HG02642 (cell line): ENCODE measurements at regions not wholly inside any gene's neighbourhood (a gene's known extent, or its start where the extent isn't known, plus 50 kb on each side); places are given as distances from the start of the nearest gene placed in this dataset.

Experiments used
- ATAC-seq: cut with Tn5 transposase; IDR thresholded peaks from one replicate; pipeline ENCODE4 v1.9.1; 2021; ENCODE audit warnings: mild to moderate bottlenecking; ENCODE audit not compliant: unreplicated experiment, poor library complexity

DNA sequence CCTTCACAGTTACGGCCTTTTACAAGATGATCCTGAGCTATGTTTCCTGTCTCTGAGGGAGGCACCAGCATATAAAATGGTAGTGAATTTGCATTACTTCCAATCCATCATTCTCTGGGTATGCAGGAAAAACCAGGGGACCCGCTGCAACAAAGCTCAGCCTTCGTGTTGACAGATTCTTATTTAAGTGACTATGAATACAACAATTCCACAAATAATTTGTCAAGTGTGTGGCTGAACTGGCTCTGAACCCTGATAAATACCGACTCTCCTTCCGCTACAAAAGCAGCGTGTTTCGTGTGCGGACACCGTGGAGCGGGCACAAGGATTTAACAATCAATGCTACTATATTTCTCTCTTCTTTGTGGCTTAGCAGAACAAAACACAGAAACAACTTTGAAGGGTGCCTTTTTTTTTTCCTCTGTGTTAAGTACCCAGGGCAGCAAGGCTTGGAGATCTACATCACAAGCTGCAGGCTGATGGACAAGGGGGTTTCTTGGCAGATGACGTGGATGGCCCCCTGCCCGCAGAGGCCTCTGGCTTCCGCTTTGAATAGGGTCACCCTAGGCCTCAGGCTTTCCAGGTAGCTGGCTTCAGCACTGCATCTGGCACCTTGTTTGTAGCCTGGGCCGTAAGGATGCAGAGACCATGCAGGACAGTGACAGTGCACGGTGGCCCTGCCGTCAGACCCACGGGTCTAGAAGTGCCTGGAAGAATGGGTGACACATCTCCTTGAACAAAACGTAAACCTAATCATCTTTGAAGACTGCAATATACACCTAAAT, 280.5 kb upstream of the TSHZ3 start:
- no peak for ATAC-seq

DNA sequence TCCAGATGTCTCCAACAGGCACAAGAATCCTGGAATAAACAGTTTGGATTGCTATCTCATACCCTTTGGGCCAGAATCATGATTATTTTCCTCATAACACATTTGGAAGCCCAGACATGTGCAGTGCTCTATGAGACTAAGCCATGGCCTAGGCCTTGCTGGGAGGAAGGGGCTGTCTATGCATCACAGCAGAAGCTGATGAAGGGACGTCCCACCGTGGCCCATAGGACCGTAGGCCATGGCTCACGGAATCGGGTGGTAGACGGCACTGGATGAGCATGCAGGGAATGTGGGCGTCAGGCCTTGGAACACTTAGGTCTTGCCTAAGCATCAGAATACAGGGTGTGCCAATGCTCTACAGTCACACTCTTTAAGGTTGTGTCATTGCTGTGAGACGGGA, 283.8 kb upstream of the TSHZ3 start:
- ATAC-seq = no peak

DNA sequence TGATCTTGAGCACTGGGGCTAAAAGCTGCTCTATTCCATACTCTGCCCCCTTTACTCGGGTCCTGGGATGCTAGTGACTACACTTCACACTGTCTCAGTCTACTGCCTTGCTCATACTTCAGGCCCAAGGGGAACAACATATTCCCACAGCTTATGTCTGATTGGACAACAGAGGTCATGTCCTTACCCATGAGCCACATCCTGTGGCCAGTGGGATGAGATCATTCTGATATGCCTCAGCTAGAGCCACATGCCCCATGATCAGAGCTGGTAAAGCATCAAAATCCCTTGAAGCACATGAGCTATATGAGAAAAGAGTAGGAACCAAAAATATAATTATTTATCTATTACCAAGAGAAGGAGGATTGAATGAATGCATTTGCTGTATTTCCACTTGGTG, 290.1 kb upstream of the TSHZ3 start:
- no peak for ATAC-seq

DNA sequence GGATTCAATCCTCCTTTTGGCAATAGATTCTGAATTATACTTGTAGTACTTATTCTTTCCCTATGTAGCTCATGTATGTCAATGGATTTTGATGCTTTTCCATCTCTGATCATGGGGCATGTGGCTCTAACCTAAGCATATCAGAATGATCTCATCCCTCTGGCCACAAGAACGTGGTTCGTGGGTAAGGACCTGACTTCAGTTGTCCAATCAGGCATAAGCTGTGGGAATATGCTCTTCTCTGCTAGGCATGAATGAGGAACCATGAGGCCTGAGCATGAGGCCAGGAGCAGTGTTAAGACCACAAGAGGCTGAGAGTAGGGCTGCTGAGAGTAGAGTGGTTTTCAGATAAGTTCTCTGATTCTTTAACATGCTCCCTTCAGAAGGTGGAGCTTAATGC, 292.4 kb upstream of the TSHZ3 start:
- ATAC-seq = no peak

DNA sequence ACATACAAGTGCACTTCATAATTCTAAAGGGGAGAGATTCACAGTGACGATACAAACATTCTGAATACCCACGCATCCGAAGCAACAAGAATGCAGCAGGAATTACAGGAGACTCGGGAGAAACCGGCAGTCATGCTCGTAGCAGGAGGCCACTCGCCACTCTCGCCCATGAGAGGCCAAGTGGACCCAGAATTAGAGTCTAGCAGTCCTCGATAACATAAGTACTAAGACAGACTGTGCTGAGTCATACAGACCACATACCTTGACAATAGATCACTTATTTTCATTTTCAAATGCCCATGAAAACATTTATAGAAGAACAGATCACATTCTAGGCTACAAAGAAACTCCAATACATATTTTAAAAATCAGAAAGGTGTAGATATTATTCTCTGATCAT, 299.1 kb upstream of the TSHZ3 start:
- ATAC-seq = no peak

DNA sequence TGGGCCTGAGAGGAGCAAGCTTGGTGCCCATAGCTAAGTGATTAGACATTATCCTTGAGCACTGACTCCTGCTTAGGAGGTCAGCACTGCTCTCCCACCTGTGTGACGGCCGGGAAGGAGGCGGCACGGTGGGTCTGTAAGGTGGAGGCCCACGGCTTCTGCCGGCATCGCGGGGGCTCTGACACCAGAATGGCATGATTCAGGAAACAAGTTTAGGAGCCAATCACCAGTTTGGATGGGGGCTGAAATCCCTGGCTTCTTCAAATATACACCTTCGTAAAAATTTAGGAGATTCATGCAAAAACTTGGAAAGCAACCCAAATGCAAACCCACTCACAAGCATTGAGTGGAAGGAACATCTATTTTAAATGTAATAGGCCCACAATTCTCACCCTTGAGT, 307.3 kb upstream of the TSHZ3 start:
- no peak for ATAC-seq

DNA sequence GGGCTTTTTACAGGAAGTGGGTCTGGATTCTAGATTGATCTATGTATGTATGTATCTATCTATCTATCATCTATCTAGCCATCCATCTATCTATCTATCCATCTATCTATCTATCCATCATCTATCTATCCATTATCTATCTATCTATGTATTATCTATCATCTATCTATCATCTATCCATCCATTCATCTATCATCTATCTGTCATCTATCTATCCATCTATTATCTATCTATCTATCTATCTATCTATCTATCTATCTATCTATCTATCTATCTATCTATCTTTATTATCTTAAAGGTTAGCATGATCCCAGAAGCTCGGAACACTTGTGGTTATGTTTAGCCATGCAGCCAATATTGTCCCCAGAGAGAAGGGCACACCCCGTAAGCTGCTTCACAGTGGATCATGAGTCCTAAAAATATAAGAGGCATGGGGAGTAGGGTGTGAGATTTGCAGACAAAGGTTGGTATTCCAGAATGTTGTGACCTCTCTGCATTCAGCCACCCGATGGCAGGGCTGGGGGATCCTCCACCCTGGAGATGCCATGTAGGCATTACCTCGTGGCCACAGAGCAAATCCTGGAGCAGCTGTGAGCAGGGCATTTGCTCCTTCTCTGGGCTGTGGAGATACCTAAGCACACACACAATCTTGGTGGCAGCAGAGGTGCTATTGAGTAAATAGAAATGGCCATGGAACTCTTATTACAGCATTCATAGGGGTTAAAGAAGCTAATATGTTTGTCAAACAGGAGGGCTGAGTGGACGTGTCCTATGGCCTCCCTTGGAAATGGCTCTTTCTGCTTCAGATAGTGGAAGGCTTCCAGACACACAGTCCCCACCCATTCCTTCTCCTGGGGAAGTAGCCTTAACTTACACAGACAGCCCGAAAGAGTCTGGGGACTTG, 310.0 kb upstream of the TSHZ3 start:
- no peak for ATAC-seq

DNA sequence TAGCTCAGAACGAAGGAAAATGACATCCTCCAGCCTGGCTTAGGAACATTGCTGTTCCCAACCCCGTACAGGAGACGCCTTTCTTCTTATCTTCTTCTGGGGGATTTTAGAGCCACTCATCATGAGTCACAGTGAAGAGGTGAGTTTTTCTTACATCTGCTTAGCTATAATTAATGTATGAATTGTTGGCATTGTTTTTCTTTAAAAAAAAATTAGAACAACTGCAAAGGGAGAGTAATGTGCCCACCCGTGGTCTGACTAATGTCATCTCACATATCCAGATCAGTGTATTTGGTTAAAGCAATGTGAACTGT, 310.6 kb upstream of the TSHZ3 start:
- no peak for ATAC-seq

DNA sequence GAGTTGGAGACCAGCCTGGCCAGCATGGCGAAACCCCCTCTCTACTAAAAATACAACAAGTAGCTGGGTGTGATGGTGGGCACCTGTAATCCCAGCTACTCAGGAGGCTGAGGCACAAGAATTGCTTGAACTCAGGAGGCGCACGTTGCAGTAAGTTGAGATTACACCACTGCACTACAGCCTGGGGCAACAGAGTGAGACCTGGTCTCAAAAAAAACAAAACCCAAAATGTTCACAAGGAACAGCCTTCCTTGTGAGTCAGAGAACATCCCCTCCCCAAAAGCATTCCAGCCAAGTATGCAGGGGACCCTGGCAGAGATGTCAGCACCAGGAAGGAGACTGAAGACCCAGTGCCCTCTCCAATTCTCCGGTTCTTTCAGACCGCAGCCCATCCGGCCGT, 314.9 kb upstream of the TSHZ3 start:
- no peak for ATAC-seq

DNA sequence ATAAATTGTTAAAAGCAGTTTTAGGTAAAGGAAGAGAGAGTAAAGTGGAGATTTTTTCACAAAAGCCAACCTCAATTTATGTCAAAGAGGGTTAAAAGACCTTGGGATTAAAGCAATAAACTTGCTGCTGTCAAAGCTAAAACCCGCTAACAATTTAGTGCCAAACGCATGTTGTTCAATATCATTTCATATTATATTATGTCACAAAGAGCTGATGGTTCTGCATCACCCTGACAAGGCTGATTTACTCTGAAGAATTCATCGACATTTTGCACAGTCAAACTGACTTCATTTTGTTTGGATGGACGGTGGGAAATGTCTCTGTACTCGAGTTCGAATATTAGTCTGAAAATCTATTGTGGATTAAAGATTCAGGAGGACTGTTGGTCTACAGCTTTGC, 315.8 kb upstream of the TSHZ3 start:
- no peak for ATAC-seq

DNA sequence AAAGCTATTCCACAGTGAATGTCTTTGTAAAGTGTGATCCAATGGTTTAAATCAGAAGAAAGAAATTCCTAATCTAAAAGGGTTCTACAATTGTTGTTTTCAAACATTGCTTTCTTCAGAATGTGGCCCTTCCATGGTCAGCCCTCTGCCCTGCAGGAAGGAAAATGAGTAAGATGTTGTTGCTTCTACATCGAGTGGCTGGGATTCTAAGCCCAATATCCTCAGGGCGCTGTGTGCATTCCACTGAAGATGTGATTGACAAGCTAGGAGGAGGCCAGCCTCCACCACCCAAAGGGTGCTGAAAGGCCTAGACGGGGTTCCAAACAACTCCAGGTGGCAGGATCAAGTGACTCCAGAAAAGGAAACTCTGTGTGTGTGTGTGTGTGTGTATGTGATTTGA, 316.9 kb upstream of the TSHZ3 start:
- ATAC-seq = no peak

DNA sequence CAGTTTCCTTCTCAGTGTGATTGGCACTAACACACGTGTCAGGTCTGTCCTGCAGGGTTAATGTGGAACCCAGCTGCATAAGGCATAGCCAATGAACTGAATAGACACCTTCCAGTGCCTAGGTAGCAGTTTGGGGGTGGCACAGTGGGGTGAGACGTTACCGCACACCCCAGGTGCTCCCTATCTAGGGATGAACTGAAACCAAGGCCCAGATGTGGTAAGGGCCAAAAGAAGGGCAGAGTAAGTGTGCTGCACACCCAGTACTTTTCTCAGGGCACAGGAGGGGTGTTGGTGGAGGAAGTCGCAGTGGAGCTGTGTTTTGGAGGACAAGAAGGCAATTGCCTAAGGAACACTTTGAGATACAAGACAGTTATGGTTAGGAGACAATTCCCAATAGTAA, 317.9 kb upstream of the TSHZ3 start:
- no peak for ATAC-seq

DNA sequence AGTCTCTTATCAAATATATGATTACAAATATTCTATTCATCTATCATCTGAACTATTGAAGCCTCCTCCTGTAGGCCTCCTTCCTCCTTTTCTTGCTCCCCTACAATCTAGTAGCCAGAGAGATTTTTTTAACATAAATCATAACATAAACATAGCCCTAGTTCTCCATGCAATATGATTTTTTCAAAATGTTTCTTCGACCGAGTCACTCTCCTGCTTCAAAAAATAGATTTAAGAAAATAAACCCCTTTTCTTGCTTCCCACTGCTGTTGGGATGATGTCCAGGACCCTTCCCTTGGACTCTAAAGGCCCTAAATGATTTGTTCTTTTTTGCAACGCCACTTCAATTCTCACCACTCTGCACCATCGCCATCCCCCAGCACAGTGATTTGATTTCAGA, 319.7 kb upstream of the TSHZ3 start:
- no peak for ATAC-seq

DNA sequence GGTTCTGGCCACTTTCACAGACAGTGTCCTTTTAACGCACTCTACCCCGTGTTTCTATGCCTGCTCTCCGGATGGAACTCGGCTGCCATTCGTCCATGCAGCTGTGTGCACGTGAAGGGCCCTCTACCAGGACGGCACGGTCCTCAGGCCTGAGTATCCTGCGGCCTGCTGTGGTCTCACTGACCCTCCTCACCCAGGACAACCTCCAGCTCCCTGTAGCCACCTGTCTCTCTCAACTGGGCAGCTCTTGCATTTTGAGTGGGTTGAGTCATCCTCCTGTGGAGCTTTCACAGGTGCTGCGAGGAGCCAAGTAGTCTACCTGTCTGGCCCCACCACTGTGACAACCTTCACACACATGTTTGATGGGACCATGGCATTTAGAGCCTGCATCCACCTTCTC, 321.7 kb upstream of the TSHZ3 start:
- ATAC-seq = no peak

DNA sequence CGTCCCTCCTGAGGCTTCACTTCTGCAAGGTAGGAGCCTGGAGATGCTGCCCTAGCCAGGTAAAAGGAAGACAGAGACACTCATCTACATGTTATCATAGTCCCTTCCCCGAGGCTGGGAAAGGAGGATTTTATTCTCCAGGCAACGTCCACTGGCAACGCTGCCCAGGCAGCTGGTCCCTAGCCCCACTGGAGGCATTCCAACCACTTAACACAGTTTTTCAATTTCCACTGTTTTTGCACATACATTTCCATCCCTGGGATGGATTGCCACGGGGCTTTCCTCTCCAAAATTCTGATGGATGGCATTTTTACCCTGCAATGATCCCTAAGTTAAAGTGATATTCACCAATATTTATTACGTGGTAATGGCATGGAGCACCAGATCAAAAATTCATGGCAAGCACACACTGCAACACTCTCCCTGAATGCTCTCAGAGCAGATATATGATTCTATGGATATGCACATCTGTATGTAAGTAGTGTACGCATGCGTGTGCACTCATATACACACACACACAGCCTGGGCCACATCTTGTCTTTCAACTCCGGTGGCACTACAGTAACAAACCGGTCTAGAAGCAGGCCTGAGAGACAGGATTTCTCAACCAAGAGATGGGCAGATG, 322.3 kb upstream of the TSHZ3 start:
- ATAC-seq = no peak

DNA sequence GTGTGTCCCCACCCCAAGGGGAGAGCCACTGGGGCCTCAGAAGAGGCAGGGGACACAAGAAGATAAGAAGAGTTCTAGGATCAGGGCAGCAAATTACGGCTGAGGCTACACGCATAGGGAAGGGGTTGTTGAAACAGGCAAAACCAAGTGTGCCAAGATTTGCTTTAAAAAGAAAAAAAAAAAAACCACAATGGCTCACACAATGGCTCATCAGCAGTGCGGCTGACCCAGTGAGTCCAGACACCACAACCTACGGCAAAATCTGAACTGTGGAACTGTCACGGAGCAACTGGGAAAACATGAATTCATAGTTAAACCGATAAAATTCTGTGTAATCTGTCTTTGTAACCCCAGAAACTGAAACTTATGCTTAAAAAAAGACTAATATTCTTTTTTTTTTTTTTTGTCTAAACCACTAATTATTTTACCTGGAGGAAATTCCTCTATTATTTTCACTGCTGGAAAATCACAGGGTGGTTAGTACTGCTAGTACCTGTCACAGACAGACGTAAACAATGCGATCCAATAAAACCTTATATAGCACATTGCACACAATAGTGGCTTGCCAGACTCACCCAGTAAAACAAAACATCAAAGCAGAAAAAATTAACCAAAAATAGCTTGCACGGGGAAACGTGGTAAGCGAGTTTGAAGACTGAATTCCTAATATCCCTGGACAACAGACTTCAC, 325.4 kb upstream of the TSHZ3 start:
- ATAC-seq = no peak

DNA sequence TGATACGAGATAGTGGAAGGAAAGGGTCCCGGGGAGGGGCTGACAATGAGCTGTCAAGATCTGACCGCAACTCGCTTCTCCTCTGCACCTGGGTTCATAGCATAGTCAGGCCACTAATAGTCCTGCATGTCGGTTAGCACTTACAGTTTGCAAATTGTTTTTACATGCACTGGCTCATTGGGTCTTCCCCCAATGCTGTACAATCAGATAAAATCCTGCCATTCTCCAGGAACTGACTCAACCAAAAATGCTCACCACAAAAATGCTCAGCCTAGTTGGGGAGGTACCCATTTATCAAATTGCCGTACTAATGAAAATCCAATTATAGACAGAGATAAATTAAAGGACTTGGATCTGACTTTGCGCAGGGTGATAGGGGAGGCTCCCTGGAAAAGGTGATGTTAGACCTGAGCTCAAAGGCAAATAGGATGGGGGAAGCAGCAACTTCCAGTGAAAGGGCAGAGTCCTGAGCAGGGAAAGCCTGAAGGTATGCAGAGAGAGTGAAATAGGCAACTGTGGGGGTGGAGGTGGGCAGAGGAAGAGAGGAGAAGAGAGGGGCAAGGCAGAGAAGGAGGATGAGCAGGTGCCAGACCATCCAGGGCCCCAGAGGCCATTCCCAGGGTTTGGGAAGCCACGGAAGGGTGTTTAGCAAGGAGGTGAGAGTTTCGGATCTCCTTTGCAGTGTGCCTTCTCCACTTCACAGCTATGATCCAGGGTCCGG, 326.1 kb upstream of the TSHZ3 start:
- ATAC-seq = no peak

DNA sequence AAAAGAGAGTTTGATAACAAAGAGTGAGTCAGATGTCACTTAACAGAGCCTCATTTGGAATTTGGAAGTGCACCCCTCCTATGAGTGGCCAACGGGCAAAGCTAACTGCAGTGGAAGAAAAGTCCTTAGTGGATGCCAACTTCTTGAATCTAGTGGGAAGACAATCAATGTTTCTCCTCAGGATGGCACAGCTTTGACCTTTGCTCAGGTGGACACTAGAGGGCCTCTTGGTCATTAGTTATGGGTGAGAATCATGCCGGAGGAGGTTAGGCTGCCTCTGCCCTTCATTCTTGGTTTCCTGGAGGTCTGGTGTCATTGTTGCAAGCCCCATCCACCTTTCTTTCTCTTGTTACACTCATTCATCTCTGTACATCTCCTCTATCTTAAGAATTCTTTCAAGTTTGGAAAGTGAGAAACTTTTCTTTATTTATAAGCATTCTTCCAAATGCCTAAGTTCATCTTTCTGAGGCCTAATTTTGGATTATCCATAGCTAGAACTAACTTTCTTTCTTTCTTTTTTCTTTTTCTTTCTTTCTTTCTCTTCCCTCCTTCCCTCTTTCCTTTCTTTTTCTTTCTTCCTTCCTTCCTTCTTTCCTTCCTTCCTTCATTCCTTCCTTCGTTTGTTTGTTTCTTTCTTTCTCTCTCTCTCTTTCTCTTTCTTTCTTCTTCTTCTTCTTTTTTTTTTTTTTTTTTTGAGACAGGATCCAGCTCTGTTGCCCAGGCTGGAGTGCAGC, 327.2 kb upstream of the TSHZ3 start:
- ATAC-seq = no peak

DNA sequence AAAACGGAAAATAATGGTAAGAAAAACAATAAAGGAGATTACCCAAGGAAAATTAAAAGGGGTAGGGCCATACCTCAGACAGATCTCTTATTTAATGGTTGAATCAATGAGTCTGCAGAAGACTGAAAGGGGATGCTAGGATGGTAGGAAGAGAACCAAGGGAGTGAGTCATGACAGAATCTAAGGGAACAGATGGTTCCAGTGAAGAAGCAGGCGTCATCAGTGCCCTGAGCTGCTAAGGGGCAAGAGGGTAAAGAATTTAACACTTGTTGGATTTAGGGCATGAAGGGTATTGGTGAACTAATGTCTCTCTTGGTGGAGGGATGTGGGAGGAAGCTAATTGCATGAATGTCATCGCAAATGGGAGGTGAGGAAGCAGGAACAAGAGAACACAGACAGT, 329.2 kb upstream of the TSHZ3 start:
- no peak for ATAC-seq

DNA sequence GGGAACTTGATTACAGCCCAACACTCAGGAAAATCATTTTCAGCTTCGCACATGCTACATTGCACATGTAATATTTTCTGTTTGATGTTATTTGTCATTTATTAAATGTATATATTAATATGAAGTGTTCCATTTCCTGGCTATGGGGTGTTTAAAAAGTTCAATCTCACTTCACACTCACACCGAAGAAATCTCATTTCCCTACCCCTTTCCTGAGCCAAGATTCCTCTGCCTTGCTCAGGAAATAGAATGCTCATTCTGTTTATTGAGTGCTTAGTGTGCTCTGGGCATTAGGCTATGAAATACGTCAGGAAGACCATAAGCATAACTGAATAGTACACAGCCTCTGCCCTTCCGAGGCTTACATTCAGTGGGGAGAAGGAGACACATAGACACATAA, 331.9 kb upstream of the TSHZ3 start:
- ATAC-seq = no peak
